IMR-90 (cell line): ENCODE measurements at regions not wholly inside any gene's neighbourhood (a gene's known extent, or its start where the extent isn't known, plus 50 kb on each side); places are given as distances from the start of the nearest gene placed in this dataset.

ENCODE experiments used
- CTCF ChIP-seq: conservative IDR thresholded peaks from 2 replicates; pipeline ENCODE4 v1.5.1; 2012; ENCODE audit warnings: mild to moderate bottlenecking, low read depth, low read length, improper control_type of control experiment
- RCOR1 ChIP-seq: IDR thresholded peaks from 2 replicates; pipeline ENCODE4 v1.6.1; 2012; ENCODE audit warnings: mild to moderate bottlenecking, low read length, improper control_type of control experiment; ENCODE audit not compliant: insufficient replicate concordance
- USF2 ChIP-seq: fragments of 150-350 bp; IDR thresholded peaks from 2 replicates; pipeline ENCODE4 v1.6.1; 2017; ENCODE audit warnings: mild to moderate bottlenecking, antibody characterized with exemption, low read length, low read depth

GRCh38 chr21:35611708-35612132 lies 448.6 kb downstream of the SETD4 start:
- TF ChIP-seq CTCF, result no peak
- TF ChIP-seq RCOR1, result no peak
- TF ChIP-seq USF2, result no peak
